Fibroblast of gingiva (primary cell): ENCODE measurements at regions not wholly inside any gene's neighbourhood (a gene's known extent, or its start where the extent isn't known, plus 50 kb on each side); places are given as distances from the start of the nearest gene placed in this dataset.

ENCODE experiments used
- DNase-seq: peaks from one replicate; pipeline ENCODE4 v3.0.0-alpha.2; 2011; ENCODE audit warnings: low read depth

GRCh38 chr3:117519776-117520175, 810.2 kb downstream of the TUSC7 start:
- no peak for DNase-seq

GRCh38 chr3:117520582-117520981, 811.0 kb downstream of the TUSC7 start:
- no peak for DNase-seq

GRCh38 chr3:117523418-117523817, 813.8 kb downstream of the TUSC7 start:
- no peak for DNase-seq

DNA sequence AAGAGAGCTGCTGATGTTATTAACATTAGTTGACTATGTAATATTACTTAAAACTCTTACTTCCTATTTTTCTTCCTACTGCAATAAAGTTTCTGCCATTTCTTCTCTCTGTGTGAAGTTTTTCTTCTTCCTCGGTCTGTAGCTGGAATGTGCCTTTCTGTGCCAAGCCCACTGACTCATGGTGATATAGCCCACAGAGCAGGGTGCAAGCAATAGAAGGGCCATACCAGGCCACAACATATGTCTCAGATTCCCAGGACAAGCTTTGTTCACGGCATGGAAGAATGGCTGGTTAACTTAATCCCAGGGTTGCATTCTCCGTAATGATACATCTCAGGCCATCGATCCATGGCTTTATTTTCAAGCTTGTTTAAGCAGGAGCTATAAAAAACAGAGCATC, 815.3 kb downstream of the TUSC7 start:
- DNase-seq, result no peak

DNA sequence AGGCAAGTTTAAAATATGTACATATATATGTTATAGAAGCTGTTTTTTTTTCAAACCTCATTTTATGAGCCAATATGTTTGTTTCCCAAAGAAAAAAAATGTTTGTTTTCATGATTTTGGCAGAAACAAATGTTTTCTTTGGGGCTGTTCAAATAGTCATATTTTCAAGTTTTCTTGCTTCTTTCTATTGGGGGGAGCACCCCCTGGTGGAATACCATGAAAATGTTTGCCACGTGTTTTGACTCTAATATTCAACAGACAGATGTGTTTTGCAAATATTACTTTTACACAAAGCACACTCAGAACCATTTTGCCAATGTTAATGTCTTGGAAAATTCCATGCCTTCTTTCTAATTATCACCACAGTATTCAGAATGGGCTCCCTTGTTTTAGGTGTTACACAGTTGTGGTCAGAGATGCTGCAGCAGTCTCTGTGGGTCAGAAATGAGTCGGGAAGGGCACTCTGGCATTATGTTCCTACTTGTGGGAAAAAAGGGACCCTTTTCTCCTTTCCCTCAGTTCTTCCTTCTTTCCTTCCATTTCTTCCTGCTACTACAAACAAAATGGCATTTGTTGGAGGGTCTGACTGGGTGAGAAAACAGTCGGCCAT, 817.0 kb downstream of the TUSC7 start:
- DNase-seq, result peak; percentile 22

GRCh38 chr3:117527346-117527745, 817.8 kb downstream of the TUSC7 start:
- DNase-seq, result no peak

GRCh38 chr3:117528688-117529087, 819.1 kb downstream of the TUSC7 start:
- no peak for DNase-seq

- DNase-seq, result no peak
These were observed 821.6 kb downstream of the TUSC7 start for GRCh38 chr3:117531078-117531767.

GRCh38 chr3:117532268-117532667, 822.7 kb downstream of the TUSC7 start:
- no peak for DNase-seq

DNA sequence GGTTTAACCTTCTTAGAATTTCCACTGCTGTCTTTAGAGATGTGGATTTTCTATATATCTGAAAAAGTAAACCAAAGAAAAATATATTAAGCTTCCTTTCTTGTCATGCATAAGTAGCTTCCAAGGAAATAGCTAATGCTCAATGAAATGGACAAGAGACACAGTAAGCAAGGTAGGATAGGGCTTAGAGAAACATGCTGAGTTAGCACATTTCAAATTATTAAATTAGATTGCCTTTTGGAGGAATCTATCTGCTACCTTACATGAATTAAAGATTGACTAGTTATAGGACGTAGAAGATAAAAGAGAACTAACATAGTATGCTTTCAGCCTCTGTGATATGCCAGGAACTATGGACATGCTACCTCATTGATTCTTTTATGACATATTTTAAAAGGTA, 824.6 kb downstream of the TUSC7 start:
- DNase-seq, result no peak

- DNase-seq, result no peak
These were observed 826.4 kb downstream of the TUSC7 start for GRCh38 chr3:117536006-117536405.

- no peak for DNase-seq
These were observed 828.4 kb downstream of the TUSC7 start for GRCh38 chr3:117537949-117538348.

DNA sequence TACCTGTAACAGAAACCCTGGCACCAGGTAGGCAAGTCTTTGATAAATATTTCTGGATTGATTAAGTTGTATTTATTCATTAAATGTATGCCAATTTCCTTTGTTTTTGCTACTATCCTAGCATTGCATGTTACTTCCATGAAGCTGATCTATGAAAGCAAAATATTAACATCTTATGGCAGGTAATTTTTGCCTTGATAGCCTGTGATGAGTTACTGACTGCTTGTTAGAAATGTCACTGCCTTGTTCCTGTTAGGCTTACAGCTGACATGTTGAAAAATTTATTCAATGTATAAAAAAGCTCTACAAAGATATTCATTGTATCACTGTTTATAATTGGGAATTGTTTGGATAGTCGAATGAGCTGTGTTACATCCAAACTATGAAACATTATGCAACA, 830.1 kb downstream of the TUSC7 start:
- DNase-seq, result no peak

DNA sequence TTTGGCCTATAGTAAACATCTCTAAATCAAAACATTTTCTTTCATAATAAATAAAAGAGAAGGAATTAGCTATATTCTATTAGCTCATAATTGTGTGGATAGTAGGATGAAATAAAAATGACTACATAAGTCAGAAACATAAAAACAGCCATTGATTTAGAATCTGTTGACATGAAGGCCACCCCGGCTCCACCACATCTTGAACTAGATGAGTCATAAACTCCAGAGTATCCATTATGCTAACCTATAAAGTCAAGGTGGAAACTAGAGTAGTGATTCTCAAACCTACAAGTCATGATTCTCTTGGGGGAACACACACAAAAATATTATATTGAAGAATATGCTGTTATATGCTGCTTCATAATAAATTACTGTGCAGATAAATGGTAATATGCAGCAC, 831.0 kb downstream of the TUSC7 start:
- DNase-seq, result no peak

DNA sequence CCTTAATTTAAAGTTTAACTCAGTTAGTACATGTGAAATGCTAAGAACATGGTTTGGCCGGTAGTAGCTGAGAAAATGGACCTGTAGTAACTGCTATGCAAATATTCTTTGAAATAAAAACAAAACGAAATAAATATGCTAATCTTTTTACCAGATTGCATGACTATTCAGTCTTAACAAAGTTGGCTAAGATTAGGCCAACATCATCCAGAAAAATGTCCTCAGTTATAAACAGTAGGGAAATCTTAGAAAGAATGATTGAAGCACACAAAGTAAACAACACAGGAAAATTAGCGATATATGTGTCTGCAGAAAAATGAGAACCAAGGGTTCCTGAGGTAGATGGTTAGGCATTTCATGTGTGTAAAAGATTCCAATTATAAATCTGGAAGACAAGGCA, 832.1 kb downstream of the TUSC7 start:
- DNase-seq, result no peak

- no peak for DNase-seq
These were observed 833.9 kb downstream of the TUSC7 start for GRCh38 chr3:117543521-117543920.

- no peak for DNase-seq
These were observed 835.9 kb downstream of the TUSC7 start for GRCh38 chr3:117545484-117545883.

DNA sequence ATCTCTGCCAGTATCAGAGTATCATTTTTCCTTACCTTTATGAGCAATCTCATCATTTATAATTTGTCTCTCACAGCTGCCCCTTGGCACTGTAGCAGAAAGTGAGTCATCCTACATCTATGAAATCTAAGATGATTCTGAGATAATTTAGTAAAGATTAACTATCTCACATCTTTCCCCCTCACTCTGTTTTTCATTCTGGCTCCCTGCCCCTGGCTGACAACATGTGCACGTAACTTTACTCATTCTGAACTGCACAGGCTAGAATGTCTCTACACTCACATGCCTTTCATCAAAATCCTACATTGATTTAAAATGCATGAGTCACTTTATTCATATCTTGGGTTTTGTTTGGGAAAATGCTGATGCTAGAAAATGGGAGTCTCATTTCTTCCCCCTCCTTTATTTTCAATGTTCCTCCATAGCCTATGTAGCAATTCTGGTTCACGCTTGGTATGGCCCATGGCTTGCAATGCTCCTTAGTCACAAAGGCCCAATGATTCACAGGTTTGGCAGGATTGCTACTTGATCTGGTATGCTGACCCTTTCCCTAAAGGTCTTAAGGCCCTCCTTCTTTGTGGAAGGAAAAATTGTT, 838.5 kb downstream of the TUSC7 start:
- peak; percentile 86 for DNase-seq

DNA sequence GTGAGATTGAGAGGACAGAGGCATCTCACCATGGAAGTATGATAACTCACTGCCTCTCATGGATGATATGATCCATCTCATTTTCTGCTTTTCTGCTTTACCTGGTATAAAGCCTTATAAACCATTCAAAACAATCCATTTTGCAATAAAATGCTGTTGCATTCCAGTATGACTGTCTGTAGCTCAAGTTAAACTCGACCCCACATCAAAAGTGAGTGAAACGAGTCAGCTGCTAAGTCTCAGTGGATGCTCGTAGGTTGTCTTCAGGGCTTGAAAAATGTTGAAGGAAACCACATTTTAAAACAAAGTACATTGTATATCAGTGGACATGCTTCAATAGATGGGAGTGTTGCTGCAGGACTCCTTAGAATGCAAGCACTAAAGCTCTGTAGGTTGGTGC, 839.0 kb downstream of the TUSC7 start:
- DNase-seq, result no peak

GRCh38 chr3:117549716-117550115, 840.1 kb downstream of the TUSC7 start:
- no peak for DNase-seq

DNA sequence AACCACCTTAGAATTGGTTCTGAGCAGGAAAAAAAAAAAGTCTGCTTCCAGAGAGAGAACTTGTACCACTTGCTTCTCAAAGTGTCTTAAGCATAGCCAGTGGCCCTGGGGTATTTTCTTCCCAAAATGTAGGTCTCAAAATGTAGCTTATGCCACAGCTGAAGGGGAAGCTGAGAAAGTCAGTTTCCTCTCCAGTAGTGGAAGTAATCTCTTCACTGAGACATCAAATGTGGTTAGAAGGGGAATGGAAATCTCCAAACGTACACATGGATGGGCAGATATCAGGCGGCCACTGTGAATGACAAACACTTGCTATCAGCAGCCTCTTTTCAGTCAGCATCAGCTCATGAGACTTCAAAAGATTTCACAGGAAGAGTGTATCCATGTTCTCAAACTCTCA, 841.2 kb downstream of the TUSC7 start:
- DNase-seq, result no peak

- DNase-seq, result peak; percentile 19
These were observed 843.9 kb downstream of the TUSC7 start for GRCh38 chr3:117553461-117553860.

- DNase-seq, result no peak
These were observed 847.2 kb downstream of the TUSC7 start for GRCh38 chr3:117556646-117557407.
